HCT116 (cell line): ENCODE measurements at regions not wholly inside any gene's neighbourhood (a gene's known extent, or its start where the extent isn't known, plus 50 kb on each side); places are given as distances from the start of the nearest gene placed in this dataset.

Experiments used
- ATAC-seq: fragments of 200-7000 bp; cut with Tn5 transposase; 2 replicates; pipeline ENCODE4 v1.9.1; 2020; ENCODE audit warnings: mild to moderate bottlenecking, moderate library complexity
- BruUV-seq: library from RNA; stranded (reverse); fragments of 400-500 nt; replicated peaks from 2 replicates; lab custom pipeline; 2021; lab: Mats Ljungman, UMichigan
- CTCF ChIA-PET: fragments of 300-600 bp; sonication (Branson Sonifier 250); formaldehyde crosslinking; loops from one replicate; lab custom pipeline; 2021; ENCODE audit warnings: antibody characterized with exemption; lab: Charles Lee
- POLR2A ChIA-PET: fragments of 300-600, 350-600 bp; sonication (Branson Sonifier 250); formaldehyde crosslinking; loops from one replicate; lab custom pipeline; 2021; ENCODE audit warnings: antibody characterized with exemption; lab: Charles Lee
- RAD21 ChIA-PET, 2 experiments: fragments of 300-600 bp; sonication (Branson Sonifier 250); formaldehyde crosslinking; loops; one replicate each; lab custom pipeline; 2023; ENCODE audit warnings: low total read pairs in 2 of 2; ENCODE audit not compliant: uncharacterized antibody in 2 of 2, unreplicated experiment in 2 of 2, low non-redundant PET in 1 of 2; lab: Charles Lee
- DNase-seq: peaks from one replicate; pipeline ENCODE4 v3.0.0-alpha.2; 2010; ENCODE audit warnings: low read depth, low spot score
- H2AFZ ChIP-seq: fragments of 200-600 bp; shearing (Covaris generic), sonication (generic); 2 replicates; pipeline ENCODE4 v1.6.1; 2017; ENCODE audit warnings: low read depth, mixed run types, mixed read lengths, antibody characterized with exemption, low read length; ENCODE audit not compliant: poor library complexity, severe bottlenecking
- H3K27ac ChIP-seq: 2 replicates; pipeline ENCODE4 v1.5.1; 2012; ENCODE audit warnings: low read depth, low read length
- H3K27me3 ChIP-seq: fragments of 200-600 bp; sonication (generic); 2 replicates; pipeline ENCODE4 v1.6.1; 2016; ENCODE audit warnings: mixed run types, low read length, mixed read lengths; ENCODE audit not compliant: insufficient read depth
- H3K36me3 ChIP-seq, 2 experiments: fragments of 200-500 bp in 1 of 2; fragments of 200-600 bp in 1 of 2; sonication (Bioruptor generic) in 1 of 2; sonication (generic) in 1 of 2; 2 replicates each; pipeline versions ENCODE4 v1.5.1 to v1.6.1; 2014 to 2016; ENCODE audit warnings: low read length in 2 of 2, inconsistent platforms in 1 of 2, mixed read lengths in 1 of 2, mixed run types in 1 of 2; ENCODE audit not compliant: insufficient read depth in 2 of 2, control insufficient read depth in 1 of 2
- H3K4me1 ChIP-seq, 2 experiments: fragments of 200-600 bp in 1 of 2; sonication (generic) in 1 of 2; 2 replicates each; pipeline versions ENCODE4 v1.5.1 to v1.6.1; 2012 to 2017; ENCODE audit warnings: low read length in 2 of 2, inconsistent platforms in 1 of 2, mild to moderate bottlenecking in 1 of 2, mixed read lengths in 1 of 2, mixed run types in 1 of 2, moderate library complexity in 1 of 2; ENCODE audit not compliant: insufficient read depth in 2 of 2, control insufficient read depth in 1 of 2
- H3K4me2 ChIP-seq: fragments of 200-600 bp; sonication (generic); 2 replicates; pipeline ENCODE4 v1.6.1; 2017; ENCODE audit warnings: mixed run types, low read length, mixed read lengths
- H3K4me3 ChIP-seq, 2 experiments: fragments of 200-600 bp in 1 of 2; sonication (generic) in 1 of 2; replicated peaks in 1 of 2; 2 replicates each; pipeline ENCODE4 v1.5.1; 2011 to 2016; ENCODE audit warnings: low read length in 2 of 2, control low read depth in 1 of 2, low read depth in 1 of 2, mild to moderate bottlenecking in 1 of 2, mixed read lengths in 1 of 2, mixed run types in 1 of 2
- H3K79me2 ChIP-seq: fragments of 200-600 bp; sonication (generic); 2 replicates; pipeline ENCODE4 v1.6.1; 2017; ENCODE audit warnings: mild to moderate bottlenecking, mixed run types, low read length, moderate library complexity, mixed read lengths; ENCODE audit not compliant: insufficient read depth
- H3K9ac ChIP-seq: fragments of 200-600 bp; sonication (generic); 2 replicates; pipeline ENCODE4 v1.6.1; 2016; ENCODE audit warnings: low read length, mixed read lengths
- H3K9me2 ChIP-seq: fragments of 200-600 bp; sonication (generic), shearing (Covaris generic); 2 replicates; pipeline ENCODE4 v1.6.1; 2017; ENCODE audit warnings: mixed run types, mild to moderate bottlenecking, moderate library complexity; ENCODE audit not compliant: insufficient read depth
- H3K9me3 ChIP-seq, 2 experiments: fragments of 200-500 bp in 1 of 2; fragments of 200-600 bp in 1 of 2; sonication (Bioruptor generic) in 1 of 2; sonication (generic) in 1 of 2; 2 replicates each; pipeline ENCODE4 v1.6.1; 2014 to 2017; ENCODE audit warnings: low read length in 2 of 2, mixed read lengths in 2 of 2, inconsistent platforms in 1 of 2, low read depth in 1 of 2, mild to moderate bottlenecking in 1 of 2, mixed run types in 1 of 2, moderate library complexity in 1 of 2; ENCODE audit not compliant: control insufficient read depth in 1 of 2, insufficient read depth in 1 of 2
- H4K20me1 ChIP-seq: fragments of 200-600 bp; sonication (generic), shearing (Covaris generic); 2 replicates; pipeline ENCODE4 v1.6.1; 2017; ENCODE audit warnings: mixed run types, mild to moderate bottlenecking, moderate library complexity; ENCODE audit not compliant: insufficient read depth
- EGR1 ChIP-seq: IDR thresholded peaks from 2 replicates; pipeline ENCODE4 v1.6.1; 2012; ENCODE audit warnings: low read depth
- ELF1 ChIP-seq: IDR thresholded peaks from 2 replicates; pipeline ENCODE4 v1.6.1; 2012; ENCODE audit warnings: low read depth, borderline replicate concordance
- SIN3A ChIP-seq: IDR thresholded peaks from 2 replicates; pipeline ENCODE4 v1.6.1; 2012; ENCODE audit warnings: low read depth
- intact Hi-C: fragments of 100-400 bp; cut with micrococcal nuclease; formaldehyde crosslinking; loops from 2 replicates; pipeline ENCODE4 v1.10.0; 2022
- TF ChIP-seq, protein P1 (sequence below): IDR thresholded peaks from 2 replicates; pipeline ENCODE4 v1.6.1; 2012; ENCODE audit warnings: low read depth

- ChIA-PET RAD21 (no interaction called here), POLR2A (no interaction called here), CTCF (interaction anchor here (0.7 to 2.3 kb wide), 3 partner anchors 151 to 350 kb away, joined by 3 to 8 read pairs (median 4); no protein-coding TSS in a partner anchor)
- no peaks in the 10 kb centered on the region for H3K9me2 ChIP-seq
- no peak overlapping the region for H3K27ac ChIP-seq
- no peaks in the 10 kb centered on the region for H3K79me2 ChIP-seq
- H3K9ac ChIP-seq: no peak overlapping the region
- H2AFZ ChIP-seq: no peak overlapping the region
- no peaks in the 10 kb centered on the region for H3K36me3 ChIP-seq
- BruUV-seq: no TSS peak
- H4K20me1 ChIP-seq: no peaks in the 10 kb centered on the region
- no peak overlapping the region for H3K4me2 ChIP-seq
- H3K27me3 ChIP-seq: 0 out of 2 replicates have a peak, but pooled peaks cover 6% of the 10 kb centered on the region
- intact Hi-C loops: no loop called here
- no peak overlapping the region for H3K4me3 ChIP-seq
- TF ChIP-seq EGR1: no peak
- TF ChIP-seq ELF1: no peak
- TF ChIP-seq, protein P1, sequence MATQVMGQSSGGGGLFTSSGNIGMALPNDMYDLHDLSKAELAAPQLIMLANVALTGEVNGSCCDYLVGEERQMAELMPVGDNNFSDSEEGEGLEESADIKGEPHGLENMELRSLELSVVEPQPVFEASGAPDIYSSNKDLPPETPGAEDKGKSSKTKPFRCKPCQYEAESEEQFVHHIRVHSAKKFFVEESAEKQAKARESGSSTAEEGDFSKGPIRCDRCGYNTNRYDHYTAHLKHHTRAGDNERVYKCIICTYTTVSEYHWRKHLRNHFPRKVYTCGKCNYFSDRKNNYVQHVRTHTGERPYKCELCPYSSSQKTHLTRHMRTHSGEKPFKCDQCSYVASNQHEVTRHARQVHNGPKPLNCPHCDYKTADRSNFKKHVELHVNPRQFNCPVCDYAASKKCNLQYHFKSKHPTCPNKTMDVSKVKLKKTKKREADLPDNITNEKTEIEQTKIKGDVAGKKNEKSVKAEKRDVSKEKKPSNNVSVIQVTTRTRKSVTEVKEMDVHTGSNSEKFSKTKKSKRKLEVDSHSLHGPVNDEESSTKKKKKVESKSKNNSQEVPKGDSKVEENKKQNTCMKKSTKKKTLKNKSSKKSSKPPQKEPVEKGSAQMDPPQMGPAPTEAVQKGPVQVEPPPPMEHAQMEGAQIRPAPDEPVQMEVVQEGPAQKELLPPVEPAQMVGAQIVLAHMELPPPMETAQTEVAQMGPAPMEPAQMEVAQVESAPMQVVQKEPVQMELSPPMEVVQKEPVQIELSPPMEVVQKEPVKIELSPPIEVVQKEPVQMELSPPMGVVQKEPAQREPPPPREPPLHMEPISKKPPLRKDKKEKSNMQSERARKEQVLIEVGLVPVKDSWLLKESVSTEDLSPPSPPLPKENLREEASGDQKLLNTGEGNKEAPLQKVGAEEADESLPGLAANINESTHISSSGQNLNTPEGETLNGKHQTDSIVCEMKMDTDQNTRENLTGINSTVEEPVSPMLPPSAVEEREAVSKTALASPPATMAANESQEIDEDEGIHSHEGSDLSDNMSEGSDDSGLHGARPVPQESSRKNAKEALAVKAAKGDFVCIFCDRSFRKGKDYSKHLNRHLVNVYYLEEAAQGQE: no peak
- no peak for TF ChIP-seq SIN3A
- no peaks in the 10 kb centered on the region for H3K9me3 ChIP-seq
- peaks cover 0 to 11% of the 10 kb centered on the region in 2 experiments; a peak in 1 of 4 replicates for H3K4me1 ChIP-seq
- no peak for ATAC-seq
- no peak for DNase-seq
Measured at GRCh38 chr9:85260275-85260845, 481.4 kb downstream of the AGTPBP1 start.
